ENCODE measurements at regions not wholly inside any gene's neighbourhood (a gene's known extent, or its start where the extent isn't known, plus 50 kb on each side); places are given as distances from the start of the nearest gene placed in this dataset.
"Not testable (repeated sequence)": the region's sequence is repeated elsewhere in the genome, so short reads cannot be mapped to it uniquely, and the experiment has no call there.

- no peak for DNase-seq (ENCODE audit: low read depth)
These were observed 143.7 kb upstream of the ATXN1 start for GRCh38 chr6:16904957-16905356.

- no peak for DNase-seq (ENCODE audit: low read depth)
These were observed 142.2 kb upstream of the ATXN1 start for GRCh38 chr6:16903470-16903869.

- DNase-seq (ENCODE audit: low read depth), result no peak
These were observed 141.2 kb upstream of the ATXN1 start for GRCh38 chr6:16902502-16902901.

- DNase-seq (ENCODE audit: low read depth), result no peak
These were observed 140.5 kb upstream of the ATXN1 start for GRCh38 chr6:16901782-16902181.

- no peak for DNase-seq (ENCODE audit: low read depth)
These were observed 140.0 kb upstream of the ATXN1 start for GRCh38 chr6:16901306-16901705.

GRCh38 chr6:16898640-16899396 is 137.6 kb upstream of the ATXN1 start:
- no peak for DNase-seq (ENCODE audit: low read depth)

GRCh38 chr6:16897669-16898068 is 136.4 kb upstream of the ATXN1 start:
- no peak for DNase-seq (ENCODE audit: low read depth)

GRCh38 chr6:16894301-16894700 is 133.0 kb upstream of the ATXN1 start:
- DNase-seq (ENCODE audit: low read depth), result no peak

GRCh38 chr6:16891110-16891509 is 129.8 kb upstream of the ATXN1 start:
- not testable (repeated sequence) for DNase-seq (ENCODE audit: low read depth)

- no peak for DNase-seq (ENCODE audit: low read depth)
These were observed 124.3 kb upstream of the ATXN1 start for GRCh38 chr6:16885411-16886160.

- DNase-seq (ENCODE audit: low read depth), result no peak
These were observed 123.3 kb upstream of the ATXN1 start for GRCh38 chr6:16884526-16884925.

GRCh38 chr6:16883414-16883813 is 122.2 kb upstream of the ATXN1 start:
- no peak for DNase-seq (ENCODE audit: low read depth)

- no peak for DNase-seq (ENCODE audit: low read depth)
These were observed 121.0 kb upstream of the ATXN1 start for GRCh38 chr6:16882230-16882629.

GRCh38 chr6:16876852-16877251 is 115.6 kb upstream of the ATXN1 start:
- not testable (repeated sequence) for DNase-seq (ENCODE audit: low read depth)

- DNase-seq (ENCODE audit: low read depth), result no peak
These were observed 114.9 kb upstream of the ATXN1 start for GRCh38 chr6:16876201-16876600.

GRCh38 chr6:16873698-16874097 is 112.4 kb upstream of the ATXN1 start:
- no peak for DNase-seq (ENCODE audit: low read depth)

GRCh38 chr6:16872543-16873235 is 111.4 kb upstream of the ATXN1 start:
- DNase-seq (ENCODE audit: low read depth), result no peak

- no peak for DNase-seq (ENCODE audit: low read depth)
These were observed 109.8 kb upstream of the ATXN1 start for GRCh38 chr6:16871047-16871446.

- DNase-seq (ENCODE audit: low read depth), result no peak
These were observed 107.7 kb upstream of the ATXN1 start for GRCh38 chr6:16868968-16869367.

GRCh38 chr6:16857969-16858592 is 96.8 kb upstream of the ATXN1 start:
- no peak for DNase-seq (ENCODE audit: low read depth)

- DNase-seq (ENCODE audit: low read depth), result no peak
These were observed 94.2 kb upstream of the ATXN1 start for GRCh38 chr6:16855460-16855859.

- no peak for DNase-seq (ENCODE audit: low read depth)
These were observed 93.7 kb upstream of the ATXN1 start for GRCh38 chr6:16854986-16855385.

GRCh38 chr6:16852671-16853070 is 91.4 kb upstream of the ATXN1 start:
- DNase-seq (ENCODE audit: low read depth), result no peak

Measured in non-pigmented ciliary epithelial cell (primary cell).